PC-3 (cell line): ENCODE measurements at regions not wholly inside any gene's neighbourhood (a gene's known extent, or its start where the extent isn't known, plus 50 kb on each side); places are given as distances from the start of the nearest gene placed in this dataset.

Experiments used
- ATAC-seq: fragments of 200-7000 bp; cut with Tn5 transposase; 2 replicates; pipeline ENCODE4 v1.9.1; 2020; ENCODE audit warnings: mild to moderate bottlenecking, moderate library complexity
- BruUV-seq: library from RNA; stranded (reverse); fragments of 400-500 nt; replicated peaks from 2 replicates; lab custom pipeline; 2021; lab: Mats Ljungman, UMichigan
- CTCF ChIA-PET: fragments of 300-600 bp; sonication (Branson Sonifier 250); formaldehyde crosslinking; loops from one replicate; lab custom pipeline; 2022; ENCODE audit warnings: antibody characterized with exemption; lab: Charles Lee
- POLR2A ChIA-PET: fragments of 300-600 bp; sonication (Branson Sonifier 250); formaldehyde crosslinking; loops from one replicate; lab custom pipeline; 2022; ENCODE audit warnings: antibody characterized with exemption; ENCODE audit not compliant: unreplicated experiment; lab: Charles Lee
- DNase-seq: peaks from one replicate; pipeline ENCODE4 v3.0.0-alpha.2; 2015
- H2AFZ ChIP-seq: fragments of 300-600 bp; sonication (generic); 2 replicates; pipeline ENCODE4 v1.6.0; 2016; ENCODE audit warnings: antibody characterized with exemption, low read length
- H3F3A ChIP-seq: fragments of 300-600 bp; sonication (generic); one replicate; pipeline ENCODE4 v1.6.0; 2017; ENCODE audit warnings: antibody characterized with exemption, low read length, control low read depth, mild to moderate bottlenecking; ENCODE audit not compliant: unreplicated experiment
- H3K27ac ChIP-seq: fragments of 300-600 bp; sonication (generic); 2 replicates; pipeline ENCODE4 v1.5.1; 2016; ENCODE audit warnings: mild to moderate bottlenecking, low read length
- H3K27me3 ChIP-seq: fragments of 300-600 bp; sonication (generic); 2 replicates; pipeline ENCODE4 v1.6.1; 2016; ENCODE audit warnings: low read length, mixed read lengths
- H3K36me3 ChIP-seq: fragments of 300-600 bp; sonication (generic); 2 replicates; pipeline ENCODE4 v1.6.1; 2016; ENCODE audit warnings: low read depth, mixed run types, low read length, mixed read lengths
- H3K4me1 ChIP-seq: fragments of 300-600 bp; sonication (generic); 2 replicates; pipeline ENCODE4 v1.5.1; 2016; ENCODE audit warnings: low read length; ENCODE audit not compliant: insufficient read depth
- H3K4me2 ChIP-seq: fragments of 300-600 bp; sonication (generic); 2 replicates; pipeline ENCODE4 v1.6.0; 2016; ENCODE audit warnings: low read length
- H3K4me3 ChIP-seq: fragments of 300-600 bp; sonication (generic); 2 replicates; pipeline ENCODE4 v1.5.1; 2016; ENCODE audit warnings: mild to moderate bottlenecking, low read length, mixed read lengths
- H3K79me2 ChIP-seq: fragments of 300-600 bp; sonication (generic); 2 replicates; pipeline ENCODE4 v1.6.1; 2017; ENCODE audit warnings: low read length, mixed read lengths
- H3K9ac ChIP-seq: fragments of 300-600 bp; sonication (generic); 2 replicates; pipeline ENCODE4 v1.6.0; 2016; ENCODE audit warnings: mild to moderate bottlenecking, low read length
- H3K9me2 ChIP-seq: fragments of 300-600 bp; sonication (generic); replicated peaks from 2 replicates; pipeline ENCODE4 v1.6.1; 2016; ENCODE audit warnings: mixed run types, low read length, mixed read lengths
- H3K9me3 ChIP-seq: fragments of 300-600 bp; sonication (generic); 2 replicates; pipeline ENCODE4 v1.6.1; 2016; ENCODE audit warnings: low read length, mixed read lengths
- H4K20me1 ChIP-seq: fragments of 300-600 bp; sonication (generic); 2 replicates; pipeline ENCODE4 v1.6.1; 2016; ENCODE audit warnings: low read length, mixed read lengths
- CTCF ChIP-seq: fragments of 300-600 bp; sonication (generic); conservative IDR thresholded peaks from 2 replicates; pipeline ENCODE4 v1.5.1; 2017; ENCODE audit warnings: antibody characterized with exemption, low read depth, mild to moderate bottlenecking, low read length
- EZH2 ChIP-seq: fragments of 300-600 bp; sonication (generic); IDR thresholded peaks from one replicate; pipeline ENCODE4 v1.6.1; 2017; ENCODE audit warnings: antibody characterized with exemption, mild to moderate bottlenecking, low read length; ENCODE audit not compliant: unreplicated experiment
- EZH2phosphoT487 ChIP-seq: fragments of 300-600 bp; sonication (generic); IDR thresholded peaks from 2 replicates; pipeline ENCODE4 v1.6.1; 2018; ENCODE audit warnings: mild to moderate bottlenecking, antibody characterized with exemption, low read length, borderline replicate concordance
- intact Hi-C: fragments of 100-400 bp; cut with micrococcal nuclease; formaldehyde crosslinking; loops from 2 replicates; pipeline ENCODE4 v1.9.0; 2023

- Histone ChIP-seq H3K9me2 (no peaks in the 10 kb centered on the region), H3K36me3 (no peaks in the 10 kb centered on the region), H4K20me1 (no peaks in the 10 kb centered on the region), H3K4me2 (no peak overlapping the region), H3K9me3 (no peaks in the 10 kb centered on the region), H2AFZ (no peak overlapping the region), H3K9ac (no peak overlapping the region), H3K79me2 (no peaks in the 10 kb centered on the region), H3K4me1 (no peaks in the 10 kb centered on the region), H3K27ac (no peak overlapping the region), H3K4me3 (no peak overlapping the region), H3K27me3 (no peaks in the 10 kb centered on the region), H3F3A (no peaks in the 10 kb centered on the region)
- DNase-seq (no peak), ATAC-seq (no peak)
- TF ChIP-seq CTCF (no peak), EZH2phosphoT487 (no peak), EZH2 (no peak)
- ChIA-PET POLR2A (no interaction called here), CTCF (no interaction called here)
- BruUV-seq: no TSS peak
- intact Hi-C loops: no loop called here
Observed at GRCh38 chr12:124658302-124658701, 90.9 kb upstream of the NCOR2 start.

DNA sequence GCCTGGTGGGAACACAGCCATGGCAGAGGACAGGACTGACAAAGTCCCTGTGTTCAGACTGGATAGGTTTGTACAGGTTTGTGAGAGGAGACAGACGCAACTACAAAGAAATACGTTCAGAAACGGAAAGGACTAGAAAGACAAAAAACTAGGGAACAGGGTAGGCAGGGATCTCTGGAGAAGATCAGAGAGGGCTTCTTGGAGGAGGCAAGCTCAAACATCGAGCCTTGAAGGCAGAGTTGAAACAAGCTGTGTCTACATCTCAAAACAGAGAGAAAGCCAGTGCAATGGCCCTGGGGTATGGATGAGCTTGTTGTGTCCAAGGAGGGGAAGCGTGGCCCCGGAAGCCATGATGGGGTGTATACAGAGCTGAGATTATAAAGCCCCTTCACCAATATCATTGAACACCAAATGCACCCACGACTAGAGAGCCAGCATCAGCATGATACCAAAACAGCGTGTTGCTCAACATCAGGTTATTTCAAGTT is 89.6 kb upstream of the NCOR2 start:
- BruUV-seq: no TSS peak
- H2AFZ ChIP-seq: no peak overlapping the region
- TF ChIP-seq EZH2 (no peak), EZH2phosphoT487 (no peak), CTCF (no peak)
- no peaks in the 10 kb centered on the region for H3K27me3 ChIP-seq
- no peak overlapping the region for H3K27ac ChIP-seq
- ATAC-seq: no peak
- H3K9ac ChIP-seq: no peak overlapping the region
- H3K36me3 ChIP-seq: no peaks in the 10 kb centered on the region
- no peaks in the 10 kb centered on the region for H3K9me2 ChIP-seq
- H3F3A ChIP-seq: no peaks in the 10 kb centered on the region
- H3K4me3 ChIP-seq: no peak overlapping the region
- H3K4me1 ChIP-seq: no peaks in the 10 kb centered on the region
- no peak for DNase-seq
- H4K20me1 ChIP-seq: no peaks in the 10 kb centered on the region
- ChIA-PET POLR2A (no interaction called here), CTCF (no interaction called here)
- no peaks in the 10 kb centered on the region for H3K79me2 ChIP-seq
- H3K9me3 ChIP-seq: no peaks in the 10 kb centered on the region
- intact Hi-C loops: no loop called here
- H3K4me2 ChIP-seq: no peak overlapping the region

DNA sequence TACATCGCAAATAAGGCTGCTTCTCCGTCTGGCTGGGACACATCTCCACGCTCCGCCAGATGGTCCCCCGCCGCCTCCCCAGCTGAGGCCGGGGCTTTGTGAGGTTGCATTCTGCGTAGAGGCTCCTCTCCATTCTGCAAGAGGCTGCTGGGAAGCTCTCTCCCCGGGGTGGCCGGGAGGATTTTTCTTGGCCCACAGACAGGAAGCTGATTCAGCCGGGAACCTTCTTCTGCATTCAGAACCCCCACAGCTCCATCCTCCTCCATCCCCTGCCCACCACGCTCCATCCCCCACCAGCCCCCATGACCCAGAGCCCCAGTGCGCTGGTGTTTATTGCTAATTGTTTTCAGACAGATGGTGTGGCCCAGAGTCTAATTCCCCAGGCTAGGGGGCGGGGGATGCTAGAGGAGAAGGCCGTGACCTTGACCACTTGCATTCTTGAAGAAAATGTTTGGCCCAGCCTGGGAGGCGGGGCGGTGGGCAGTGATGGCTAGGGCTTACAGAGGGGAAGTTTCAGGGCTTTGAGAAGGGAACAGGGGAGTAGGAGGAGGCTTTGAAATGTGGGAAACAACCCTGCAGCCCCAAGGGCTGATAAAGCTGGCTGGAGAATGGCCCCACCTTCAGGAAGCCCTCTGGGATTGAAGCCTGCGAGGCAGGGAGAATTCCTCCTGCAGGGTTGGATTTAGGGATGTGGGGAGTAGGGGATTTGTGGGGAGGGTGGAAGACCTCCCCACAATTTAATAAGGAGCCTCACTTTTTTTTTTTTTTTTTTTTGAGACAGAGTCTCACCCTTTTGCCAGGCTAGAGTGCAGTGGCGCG is 88.5 kb upstream of the NCOR2 start:
- TF ChIP-seq EZH2phosphoT487: no peak
- TF ChIP-seq CTCF: no peak
- TF ChIP-seq EZH2: no peak
- Histone ChIP-seq H3K4me1 (no peaks in the 10 kb centered on the region), H3F3A (no peaks in the 10 kb centered on the region), H3K4me2 (no peak overlapping the region), H3K9ac (no peak overlapping the region), H3K9me3 (no peaks in the 10 kb centered on the region), H3K36me3 (no peaks in the 10 kb centered on the region), H4K20me1 (no peaks in the 10 kb centered on the region), H3K9me2 (no peaks in the 10 kb centered on the region), H3K4me3 (no peak overlapping the region), H3K27ac (no peak overlapping the region), H3K79me2 (no peaks in the 10 kb centered on the region), H3K27me3 (no peaks in the 10 kb centered on the region), H2AFZ (no peak overlapping the region)
- no TSS peak for BruUV-seq
- ChIA-PET CTCF (no interaction called here), POLR2A (no interaction called here)
- no peak for ATAC-seq
- intact Hi-C loops: no loop called here
- no peak for DNase-seq
